ENCODE measurements at regions not wholly inside any gene's neighbourhood (a gene's known extent, or its start where the extent isn't known, plus 50 kb on each side); places are given as distances from the start of the nearest gene placed in this dataset.

DNA sequence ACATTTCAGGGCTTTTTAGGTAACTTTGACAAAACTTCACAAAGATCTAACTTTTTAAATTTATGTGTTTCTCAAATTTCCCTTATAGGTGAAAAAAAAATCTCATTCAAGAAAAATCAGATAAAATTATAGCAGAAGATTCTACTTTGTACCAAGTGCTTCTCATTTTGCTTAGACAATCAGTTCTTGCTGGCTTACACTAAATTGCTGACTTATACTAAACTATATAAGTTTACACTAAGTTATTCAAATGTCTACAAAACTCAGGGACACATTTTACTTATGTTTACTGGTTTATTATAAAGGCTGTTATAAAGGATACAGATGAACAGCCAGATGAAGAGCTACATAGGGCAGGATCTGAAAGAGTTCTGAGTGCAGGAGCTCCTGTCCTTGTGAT lies 195.1 kb downstream of the ZPLD1 start:
- no peak for DNase-seq (ENCODE audit: low read depth)
- no peak overlapping the region for H3K4me3 ChIP-seq (ENCODE audit: low read length)
- TF ChIP-seq, protein P1, sequence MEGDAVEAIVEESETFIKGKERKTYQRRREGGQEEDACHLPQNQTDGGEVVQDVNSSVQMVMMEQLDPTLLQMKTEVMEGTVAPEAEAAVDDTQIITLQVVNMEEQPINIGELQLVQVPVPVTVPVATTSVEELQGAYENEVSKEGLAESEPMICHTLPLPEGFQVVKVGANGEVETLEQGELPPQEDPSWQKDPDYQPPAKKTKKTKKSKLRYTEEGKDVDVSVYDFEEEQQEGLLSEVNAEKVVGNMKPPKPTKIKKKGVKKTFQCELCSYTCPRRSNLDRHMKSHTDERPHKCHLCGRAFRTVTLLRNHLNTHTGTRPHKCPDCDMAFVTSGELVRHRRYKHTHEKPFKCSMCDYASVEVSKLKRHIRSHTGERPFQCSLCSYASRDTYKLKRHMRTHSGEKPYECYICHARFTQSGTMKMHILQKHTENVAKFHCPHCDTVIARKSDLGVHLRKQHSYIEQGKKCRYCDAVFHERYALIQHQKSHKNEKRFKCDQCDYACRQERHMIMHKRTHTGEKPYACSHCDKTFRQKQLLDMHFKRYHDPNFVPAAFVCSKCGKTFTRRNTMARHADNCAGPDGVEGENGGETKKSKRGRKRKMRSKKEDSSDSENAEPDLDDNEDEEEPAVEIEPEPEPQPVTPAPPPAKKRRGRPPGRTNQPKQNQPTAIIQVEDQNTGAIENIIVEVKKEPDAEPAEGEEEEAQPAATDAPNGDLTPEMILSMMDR (conservative IDR thresholded peaks at IDR 0.05; ENCODE audit: low read length) = no peak

DNA sequence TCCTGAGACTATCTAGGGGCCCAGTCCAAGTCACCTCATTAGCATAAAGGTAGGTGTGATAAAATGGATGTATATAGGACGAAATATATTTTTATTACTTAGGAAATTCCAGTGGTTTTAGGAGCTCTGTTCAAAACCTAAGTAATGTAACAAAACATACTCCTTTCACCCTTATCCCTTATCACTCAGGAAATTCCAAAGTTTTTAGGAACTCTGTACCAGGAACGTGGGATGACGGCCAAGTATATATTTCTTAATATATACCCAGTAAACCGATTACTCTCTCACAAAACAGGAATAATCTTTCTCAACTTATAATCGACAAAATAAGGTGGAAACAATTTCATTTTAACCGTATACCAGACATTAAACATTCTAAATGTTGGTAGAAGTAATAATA lies 195.7 kb downstream of the ZPLD1 start:
- H3K4me3 ChIP-seq (ENCODE audit: low read length) = no peak overlapping the region
- TF ChIP-seq, protein P1 (conservative IDR thresholded peaks at IDR 0.05; ENCODE audit: low read length) = no peak
- no peak for DNase-seq (ENCODE audit: low read depth)

- TF ChIP-seq, protein P1 (conservative IDR thresholded peaks at IDR 0.05; ENCODE audit: low read length) = no peak
- no peak for DNase-seq (ENCODE audit: low read depth)
These were observed 208.7 kb downstream of the ZPLD1 start for GRCh38 chr3:102643546-102643945.

DNA sequence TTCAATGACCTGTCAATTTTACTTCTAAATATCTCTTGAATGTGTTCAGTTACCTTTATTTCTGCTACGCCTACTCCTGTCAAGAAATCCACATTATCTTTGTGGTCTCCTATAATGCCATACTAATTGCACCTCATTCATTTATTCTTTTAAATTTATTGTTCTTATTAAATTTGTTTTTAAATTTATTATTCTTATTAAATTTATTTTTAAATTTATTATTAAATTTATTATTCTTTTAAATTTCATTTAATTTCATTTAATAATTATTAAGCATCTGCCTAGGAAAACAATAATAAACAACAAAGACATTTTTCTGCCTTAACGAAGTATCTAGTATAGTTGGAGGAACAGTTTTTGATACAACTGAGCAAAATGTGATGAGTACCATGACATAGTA lies 211.7 kb downstream of the ZPLD1 start:
- no peak for DNase-seq (ENCODE audit: low read depth)
- TF ChIP-seq, protein P1 (conservative IDR thresholded peaks at IDR 0.05; ENCODE audit: low read length) = no peak
- no peak overlapping the region for H3K4me3 ChIP-seq (ENCODE audit: low read length)

More at GRCh38 chr3:102643546-102643945, 208.7 kb downstream of the ZPLD1 start:
- H3K4me3 ChIP-seq (ENCODE audit: low read length) = no peak overlapping the region

DNA sequence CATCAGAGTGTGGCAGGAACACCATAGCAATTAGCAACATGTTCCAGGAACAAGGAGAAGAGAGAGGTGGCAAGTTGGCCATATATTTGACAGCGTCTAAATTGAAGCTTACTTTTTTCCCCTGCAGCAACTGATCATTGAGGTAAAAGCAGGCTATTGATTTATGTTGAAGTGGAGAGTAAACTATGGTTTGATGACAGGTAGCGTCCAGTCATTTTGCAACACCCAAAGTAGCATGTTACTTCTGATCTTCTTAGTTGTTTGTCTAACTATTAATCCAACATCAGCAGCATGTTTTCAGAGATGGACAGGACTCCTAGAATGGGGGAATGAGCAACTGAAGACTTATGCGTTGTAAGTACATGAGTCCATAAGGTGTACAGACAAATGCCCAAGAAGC lies 225.8 kb downstream of the ZPLD1 start:
- no peak for DNase-seq (ENCODE audit: low read depth)
- no peak overlapping the region for H3K4me3 ChIP-seq (ENCODE audit: low read length)
- TF ChIP-seq, protein P1 (conservative IDR thresholded peaks at IDR 0.05; ENCODE audit: low read length) = no peak

GRCh38 chr3:102661707-102662497 lies 227.1 kb downstream of the ZPLD1 start:
- TF ChIP-seq, protein P1 (conservative IDR thresholded peaks at IDR 0.05; ENCODE audit: low read length) = no peak
- DNase-seq (ENCODE audit: low read depth) = no peak
- no peak overlapping the region for H3K4me3 ChIP-seq (ENCODE audit: low read length)

- no peak overlapping the region for H3K4me3 ChIP-seq (ENCODE audit: low read length)
- TF ChIP-seq, protein P1 (conservative IDR thresholded peaks at IDR 0.05; ENCODE audit: low read length) = no peak
- DNase-seq (ENCODE audit: low read depth) = no peak
These were observed 227.6 kb downstream of the ZPLD1 start for GRCh38 chr3:102662498-102662772.
